ENCODE measurements at regions not wholly inside any gene's neighbourhood (a gene's known extent, or its start where the extent isn't known, plus 50 kb on each side); places are given as distances from the start of the nearest gene placed in this dataset.

DNA sequence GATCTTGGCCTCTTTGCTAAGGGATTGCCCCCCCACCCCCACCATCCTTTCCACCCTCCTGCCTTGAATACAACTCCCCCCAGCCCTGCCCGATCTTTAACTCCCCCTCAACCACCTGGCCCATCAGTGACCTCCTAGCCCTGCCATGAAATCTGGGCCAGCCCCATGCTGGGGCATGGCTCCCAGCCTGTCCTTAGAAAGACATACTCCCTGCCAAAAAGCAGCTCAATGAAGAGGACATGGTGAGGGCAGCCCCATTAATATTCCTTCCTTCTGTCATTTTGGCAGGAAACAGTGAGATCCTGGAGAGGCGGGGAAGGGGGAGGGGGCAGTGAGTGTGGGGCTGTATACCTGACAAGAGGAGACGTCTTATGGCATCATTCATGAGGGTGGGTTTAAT, 66.8 kb upstream of the DISP3 start:
- TF ChIP-seq, protein P1, sequence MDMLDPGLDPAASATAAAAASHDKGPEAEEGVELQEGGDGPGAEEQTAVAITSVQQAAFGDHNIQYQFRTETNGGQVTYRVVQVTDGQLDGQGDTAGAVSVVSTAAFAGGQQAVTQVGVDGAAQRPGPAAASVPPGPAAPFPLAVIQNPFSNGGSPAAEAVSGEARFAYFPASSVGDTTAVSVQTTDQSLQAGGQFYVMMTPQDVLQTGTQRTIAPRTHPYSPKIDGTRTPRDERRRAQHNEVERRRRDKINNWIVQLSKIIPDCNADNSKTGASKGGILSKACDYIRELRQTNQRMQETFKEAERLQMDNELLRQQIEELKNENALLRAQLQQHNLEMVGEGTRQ (IDR thresholded peaks at IDR 0.05; ENCODE audit: borderline replicate concordance, low read depth, low read length) = no peak
- TF ChIP-seq, protein P2, sequence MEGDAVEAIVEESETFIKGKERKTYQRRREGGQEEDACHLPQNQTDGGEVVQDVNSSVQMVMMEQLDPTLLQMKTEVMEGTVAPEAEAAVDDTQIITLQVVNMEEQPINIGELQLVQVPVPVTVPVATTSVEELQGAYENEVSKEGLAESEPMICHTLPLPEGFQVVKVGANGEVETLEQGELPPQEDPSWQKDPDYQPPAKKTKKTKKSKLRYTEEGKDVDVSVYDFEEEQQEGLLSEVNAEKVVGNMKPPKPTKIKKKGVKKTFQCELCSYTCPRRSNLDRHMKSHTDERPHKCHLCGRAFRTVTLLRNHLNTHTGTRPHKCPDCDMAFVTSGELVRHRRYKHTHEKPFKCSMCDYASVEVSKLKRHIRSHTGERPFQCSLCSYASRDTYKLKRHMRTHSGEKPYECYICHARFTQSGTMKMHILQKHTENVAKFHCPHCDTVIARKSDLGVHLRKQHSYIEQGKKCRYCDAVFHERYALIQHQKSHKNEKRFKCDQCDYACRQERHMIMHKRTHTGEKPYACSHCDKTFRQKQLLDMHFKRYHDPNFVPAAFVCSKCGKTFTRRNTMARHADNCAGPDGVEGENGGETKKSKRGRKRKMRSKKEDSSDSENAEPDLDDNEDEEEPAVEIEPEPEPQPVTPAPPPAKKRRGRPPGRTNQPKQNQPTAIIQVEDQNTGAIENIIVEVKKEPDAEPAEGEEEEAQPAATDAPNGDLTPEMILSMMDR (IDR thresholded peaks at IDR 0.05) = no peak
- TF ChIP-seq TAF1 (IDR thresholded peaks at IDR 0.05; ENCODE audit: borderline replicate concordance, low read depth, low read length) = no peak
- TF ChIP-seq ELF1 (IDR thresholded peaks at IDR 0.05) = no peak
